ENCODE measurements at regions not wholly inside any gene's neighbourhood (a gene's known extent, or its start where the extent isn't known, plus 50 kb on each side); places are given as distances from the start of the nearest gene placed in this dataset.

DNA sequence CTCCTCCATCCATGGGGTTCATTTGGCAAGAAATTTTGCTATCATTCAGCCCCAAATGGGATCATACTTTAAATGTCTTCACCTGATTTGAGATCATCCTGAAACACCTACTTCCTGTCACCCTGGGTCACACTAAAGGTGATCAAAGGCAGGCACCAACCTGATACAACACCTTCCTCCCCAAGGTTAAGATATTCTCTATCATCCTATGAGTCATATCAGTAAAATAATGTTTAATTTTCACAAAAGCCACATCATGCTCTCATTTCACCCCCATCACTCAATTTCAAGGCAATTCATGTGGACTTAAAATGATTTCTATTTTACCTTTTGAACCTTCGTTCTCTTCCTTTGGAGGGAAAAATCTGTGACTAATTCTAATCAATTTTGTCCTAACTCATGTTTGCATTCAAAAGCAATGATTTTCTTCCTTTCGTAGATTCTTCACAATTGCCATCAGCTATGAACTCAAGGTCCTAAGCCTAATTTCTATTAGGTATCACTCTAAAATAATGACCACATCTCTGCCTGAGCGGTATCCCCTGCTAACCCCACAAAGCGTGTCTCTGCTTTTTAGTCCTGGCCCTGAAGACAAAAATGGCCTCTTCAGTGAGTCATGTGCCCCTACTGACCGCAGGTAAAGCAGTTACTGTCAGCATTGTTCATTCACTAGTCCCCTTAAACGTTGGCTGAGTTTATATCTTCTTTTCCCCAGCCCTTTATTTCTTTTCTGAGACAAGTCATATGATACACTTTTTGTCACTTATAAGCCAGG lies 139.0 kb downstream of the SPRY2 start:
- TF ChIP-seq, protein P1, sequence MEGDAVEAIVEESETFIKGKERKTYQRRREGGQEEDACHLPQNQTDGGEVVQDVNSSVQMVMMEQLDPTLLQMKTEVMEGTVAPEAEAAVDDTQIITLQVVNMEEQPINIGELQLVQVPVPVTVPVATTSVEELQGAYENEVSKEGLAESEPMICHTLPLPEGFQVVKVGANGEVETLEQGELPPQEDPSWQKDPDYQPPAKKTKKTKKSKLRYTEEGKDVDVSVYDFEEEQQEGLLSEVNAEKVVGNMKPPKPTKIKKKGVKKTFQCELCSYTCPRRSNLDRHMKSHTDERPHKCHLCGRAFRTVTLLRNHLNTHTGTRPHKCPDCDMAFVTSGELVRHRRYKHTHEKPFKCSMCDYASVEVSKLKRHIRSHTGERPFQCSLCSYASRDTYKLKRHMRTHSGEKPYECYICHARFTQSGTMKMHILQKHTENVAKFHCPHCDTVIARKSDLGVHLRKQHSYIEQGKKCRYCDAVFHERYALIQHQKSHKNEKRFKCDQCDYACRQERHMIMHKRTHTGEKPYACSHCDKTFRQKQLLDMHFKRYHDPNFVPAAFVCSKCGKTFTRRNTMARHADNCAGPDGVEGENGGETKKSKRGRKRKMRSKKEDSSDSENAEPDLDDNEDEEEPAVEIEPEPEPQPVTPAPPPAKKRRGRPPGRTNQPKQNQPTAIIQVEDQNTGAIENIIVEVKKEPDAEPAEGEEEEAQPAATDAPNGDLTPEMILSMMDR (conservative IDR thresholded peaks at IDR 0.05; ENCODE audit: low read depth in 2 of 2), result no peak
- TF ChIP-seq EZH2 (IDR thresholded peaks at IDR 0.05; ENCODE audit: low read depth, unreplicated experiment), result no peak
- TF ChIP-seq POLR2AphosphoS5 (IDR thresholded peaks at IDR 0.05; ENCODE audit: low read depth), result no peak
- TF ChIP-seq STAT1 (IDR thresholded peaks at IDR 0.05; ENCODE audit: unreplicated experiment), result no peak
- TF ChIP-seq, protein P2, sequence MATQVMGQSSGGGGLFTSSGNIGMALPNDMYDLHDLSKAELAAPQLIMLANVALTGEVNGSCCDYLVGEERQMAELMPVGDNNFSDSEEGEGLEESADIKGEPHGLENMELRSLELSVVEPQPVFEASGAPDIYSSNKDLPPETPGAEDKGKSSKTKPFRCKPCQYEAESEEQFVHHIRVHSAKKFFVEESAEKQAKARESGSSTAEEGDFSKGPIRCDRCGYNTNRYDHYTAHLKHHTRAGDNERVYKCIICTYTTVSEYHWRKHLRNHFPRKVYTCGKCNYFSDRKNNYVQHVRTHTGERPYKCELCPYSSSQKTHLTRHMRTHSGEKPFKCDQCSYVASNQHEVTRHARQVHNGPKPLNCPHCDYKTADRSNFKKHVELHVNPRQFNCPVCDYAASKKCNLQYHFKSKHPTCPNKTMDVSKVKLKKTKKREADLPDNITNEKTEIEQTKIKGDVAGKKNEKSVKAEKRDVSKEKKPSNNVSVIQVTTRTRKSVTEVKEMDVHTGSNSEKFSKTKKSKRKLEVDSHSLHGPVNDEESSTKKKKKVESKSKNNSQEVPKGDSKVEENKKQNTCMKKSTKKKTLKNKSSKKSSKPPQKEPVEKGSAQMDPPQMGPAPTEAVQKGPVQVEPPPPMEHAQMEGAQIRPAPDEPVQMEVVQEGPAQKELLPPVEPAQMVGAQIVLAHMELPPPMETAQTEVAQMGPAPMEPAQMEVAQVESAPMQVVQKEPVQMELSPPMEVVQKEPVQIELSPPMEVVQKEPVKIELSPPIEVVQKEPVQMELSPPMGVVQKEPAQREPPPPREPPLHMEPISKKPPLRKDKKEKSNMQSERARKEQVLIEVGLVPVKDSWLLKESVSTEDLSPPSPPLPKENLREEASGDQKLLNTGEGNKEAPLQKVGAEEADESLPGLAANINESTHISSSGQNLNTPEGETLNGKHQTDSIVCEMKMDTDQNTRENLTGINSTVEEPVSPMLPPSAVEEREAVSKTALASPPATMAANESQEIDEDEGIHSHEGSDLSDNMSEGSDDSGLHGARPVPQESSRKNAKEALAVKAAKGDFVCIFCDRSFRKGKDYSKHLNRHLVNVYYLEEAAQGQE (IDR thresholded peaks at IDR 0.05; ENCODE audit: unreplicated experiment), result no peak
- TF ChIP-seq, protein P3, sequence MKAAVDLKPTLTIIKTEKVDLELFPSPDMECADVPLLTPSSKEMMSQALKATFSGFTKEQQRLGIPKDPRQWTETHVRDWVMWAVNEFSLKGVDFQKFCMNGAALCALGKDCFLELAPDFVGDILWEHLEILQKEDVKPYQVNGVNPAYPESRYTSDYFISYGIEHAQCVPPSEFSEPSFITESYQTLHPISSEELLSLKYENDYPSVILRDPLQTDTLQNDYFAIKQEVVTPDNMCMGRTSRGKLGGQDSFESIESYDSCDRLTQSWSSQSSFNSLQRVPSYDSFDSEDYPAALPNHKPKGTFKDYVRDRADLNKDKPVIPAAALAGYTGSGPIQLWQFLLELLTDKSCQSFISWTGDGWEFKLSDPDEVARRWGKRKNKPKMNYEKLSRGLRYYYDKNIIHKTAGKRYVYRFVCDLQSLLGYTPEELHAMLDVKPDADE (IDR thresholded peaks at IDR 0.05), result no peak
- TF ChIP-seq EZH2phosphoT487 (IDR thresholded peaks at IDR 0.05; ENCODE audit: unreplicated experiment), result no peak
- TF ChIP-seq CREB1 (CRISPR knock-in tag; IDR thresholded peaks at IDR 0.05; ENCODE audit: low read depth), result no peak
- no peak for TF ChIP-seq ZNF331 (CRISPR knock-in tag; IDR thresholded peaks at IDR 0.05; ENCODE audit: low read depth)

Measured in GM23338 (cell line).